ENCODE measurements at regions not wholly inside any gene's neighbourhood (a gene's known extent, or its start where the extent isn't known, plus 50 kb on each side); places are given as distances from the start of the nearest gene placed in this dataset.
"Not testable (repeated sequence)": the region's sequence is repeated elsewhere in the genome, so short reads cannot be mapped to it uniquely, and the experiment has no call there.

GRCh38 chr6:26720663-26721218 lies 61.2 kb upstream of the ZNF322 start:
- not testable (repeated sequence) for DNase-seq

GRCh38 chr6:26730019-26730766 lies 70.6 kb upstream of the ZNF322 start:
- not testable (repeated sequence) for DNase-seq

DNA sequence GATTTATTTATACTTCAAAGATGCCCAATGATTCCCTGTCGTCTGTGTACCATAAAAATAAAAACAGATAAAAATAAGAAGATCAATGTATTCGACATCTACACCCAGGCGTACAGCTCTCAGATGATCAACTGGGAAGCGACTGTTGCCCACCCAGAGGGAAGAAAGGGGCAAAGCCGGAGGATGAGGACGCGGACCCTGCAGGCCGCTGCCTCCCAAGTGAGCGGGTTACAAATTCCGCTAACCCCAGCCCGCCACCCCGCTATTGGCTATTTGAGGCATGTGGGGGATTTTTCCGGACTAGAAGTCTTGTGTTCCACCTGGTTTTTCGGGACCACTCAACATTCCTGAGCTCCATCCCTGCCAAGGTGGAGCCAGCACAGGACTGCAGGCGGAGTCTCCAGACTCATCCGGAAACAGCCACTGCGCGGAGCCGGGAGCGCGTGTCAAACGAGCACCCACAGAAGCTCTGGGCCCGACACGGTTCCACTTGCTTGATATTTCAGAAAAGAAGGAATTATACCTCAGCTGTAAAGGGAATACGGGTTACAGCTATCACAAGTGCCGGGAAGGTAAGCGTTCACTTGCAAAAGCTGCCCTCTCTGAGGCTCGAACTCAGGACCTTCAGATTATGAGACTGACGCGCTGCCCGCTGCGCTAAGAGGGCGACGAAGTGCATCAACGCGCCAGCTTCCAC lies 75.4 kb upstream of the ZNF322 start:
- DNase-seq = not testable (repeated sequence)

DNA sequence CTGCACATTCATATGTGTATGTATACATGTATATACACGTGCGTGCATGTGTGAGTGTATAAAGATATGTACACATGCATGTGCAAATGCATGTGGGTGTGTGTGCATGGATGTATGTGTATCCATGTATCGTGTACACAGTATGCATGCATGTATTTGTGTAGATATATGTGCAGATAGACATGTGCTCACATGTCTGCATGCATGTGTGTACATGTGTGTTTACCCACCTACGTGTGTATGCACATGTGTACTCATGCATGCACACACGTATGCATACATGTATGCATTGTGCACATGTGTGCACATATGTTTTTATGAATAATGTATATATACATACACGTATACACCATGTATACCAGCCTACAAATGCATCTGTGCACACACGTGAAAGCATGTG lies 80.3 kb upstream of the ZNF322 start:
- DNase-seq = no peak

DNA sequence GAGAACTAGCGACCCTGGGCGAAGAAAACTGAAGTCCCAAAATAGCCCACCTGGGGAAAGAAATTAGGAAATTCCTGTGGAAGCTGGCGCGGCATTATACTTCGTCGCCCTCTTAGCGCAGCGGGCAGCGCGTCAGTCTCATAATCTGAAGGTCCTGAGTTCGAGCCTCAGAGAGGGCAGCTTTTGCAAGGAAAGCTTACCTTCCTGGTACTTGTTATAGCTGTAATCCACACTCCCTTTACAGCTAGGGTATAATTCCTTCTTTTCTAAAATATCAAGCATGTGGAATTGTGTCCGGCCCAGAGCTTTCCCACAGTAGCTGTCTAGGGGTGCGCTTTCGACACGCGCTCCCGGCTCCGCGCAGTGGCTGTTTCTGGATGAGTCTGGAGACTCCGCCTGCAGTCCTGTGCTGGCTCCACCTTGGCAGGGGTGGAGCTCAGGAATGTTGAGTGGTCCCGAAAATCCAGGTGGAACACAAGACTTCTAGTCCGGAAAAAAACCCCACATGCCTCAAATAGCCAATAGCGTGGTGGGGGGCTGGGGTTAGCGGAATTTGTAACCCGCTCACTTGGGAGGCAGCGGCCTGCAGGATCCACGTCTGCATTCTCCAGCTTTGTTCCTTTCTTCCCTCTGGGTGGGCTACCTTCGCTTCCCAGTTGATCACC lies 83.7 kb upstream of the ZNF322 start:
- no peak for DNase-seq

DNA sequence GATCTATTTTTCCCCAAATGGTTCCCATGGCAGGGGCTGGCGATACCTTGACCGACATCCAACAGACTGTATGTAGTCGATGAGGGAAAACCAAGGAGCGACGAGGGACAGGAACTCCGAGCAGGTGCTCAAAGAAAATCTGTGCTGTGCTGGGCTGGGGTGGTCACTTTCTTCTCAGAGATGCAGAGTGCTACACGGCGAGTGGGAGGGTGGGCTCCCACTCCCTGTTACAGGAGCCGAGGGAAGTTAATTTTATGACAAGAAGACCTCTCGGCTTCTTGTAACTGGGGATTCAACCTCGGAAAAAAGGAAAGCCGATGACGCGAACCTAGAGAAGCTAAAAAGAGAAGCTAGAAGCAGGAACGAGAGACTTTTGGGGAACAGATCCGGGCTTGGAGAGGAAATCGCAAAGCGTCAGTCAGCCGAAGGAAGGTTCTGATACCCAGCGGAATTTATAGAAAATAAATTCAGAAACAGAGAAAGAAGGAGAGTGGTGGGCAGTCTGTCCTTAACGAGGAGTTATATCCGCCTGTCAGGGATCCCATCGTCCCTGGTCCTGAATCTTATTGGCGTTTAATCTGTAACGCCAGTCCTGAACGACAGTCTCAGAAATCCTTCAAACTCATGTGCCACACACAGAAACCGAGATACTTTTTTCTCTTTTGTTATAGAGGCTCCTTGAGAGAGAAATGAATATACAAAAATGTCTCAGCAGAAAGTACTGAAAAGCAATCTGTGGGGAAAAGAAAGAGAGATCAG lies 84.6 kb upstream of the ZNF322 start:
- DNase-seq = no peak

DNA sequence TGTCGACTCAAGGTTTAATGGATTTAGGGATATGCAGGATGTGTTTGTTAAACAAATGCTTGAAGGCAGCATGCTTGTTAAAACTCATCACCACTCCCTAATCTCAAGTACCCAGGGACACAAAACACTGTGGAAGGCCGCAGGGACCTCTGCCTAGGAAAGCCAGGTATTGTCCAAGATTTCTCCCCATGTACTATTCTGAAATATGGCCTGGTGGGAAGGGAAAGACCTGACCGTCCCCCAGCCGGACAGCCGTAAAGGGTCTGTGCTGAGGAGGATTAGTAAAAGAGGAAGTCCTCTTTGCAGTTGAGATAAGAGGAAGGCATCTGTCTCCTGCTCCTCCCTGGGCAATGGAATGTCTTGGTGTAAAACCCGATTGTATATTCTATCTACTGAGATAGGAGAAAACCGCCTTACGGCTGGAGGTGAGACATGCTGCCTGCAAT lies 85.3 kb upstream of the ZNF322 start:
- not testable (repeated sequence) for DNase-seq

DNA sequence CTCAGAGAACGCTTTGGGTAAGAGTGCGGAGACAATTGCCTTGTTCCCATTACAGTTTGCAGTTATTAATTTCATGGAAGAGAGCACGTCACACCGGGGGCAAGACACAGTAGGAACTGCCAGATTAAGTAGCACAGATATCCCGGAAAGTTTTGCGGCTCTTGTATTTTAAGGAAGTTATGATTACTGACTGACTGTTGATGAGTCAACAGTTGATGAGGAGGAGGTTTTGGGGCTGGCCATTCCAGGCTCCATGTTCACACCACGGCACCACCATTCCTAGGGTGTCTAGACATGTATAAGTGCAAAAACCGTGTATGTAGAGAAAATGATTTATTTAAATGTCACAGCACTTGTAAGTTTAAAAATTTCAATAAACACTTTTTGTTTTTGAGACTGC lies 86.4 kb upstream of the ZNF322 start:
- DNase-seq = not testable (repeated sequence)

- not testable (repeated sequence) for DNase-seq
Observed at GRCh38 chr6:26749126-26749758, 89.7 kb upstream of the ZNF322 start.

DNA sequence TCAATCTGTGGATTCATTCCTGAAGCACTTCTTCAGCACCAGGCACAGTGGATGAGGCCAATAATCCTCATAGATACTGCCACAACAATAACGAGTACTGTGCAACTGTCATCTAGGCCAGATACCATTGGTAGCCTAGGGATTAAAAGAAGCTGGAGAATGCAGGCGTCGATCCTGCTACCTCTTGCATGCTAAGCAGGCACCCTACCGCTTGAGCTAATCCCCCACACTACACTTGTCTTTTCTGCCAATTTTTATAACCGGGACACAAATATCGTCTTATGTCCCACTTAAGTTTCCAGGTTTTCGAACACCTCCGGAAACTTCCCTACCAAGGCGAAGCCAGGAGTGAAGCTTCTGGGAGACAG lies 90.2 kb upstream of the ZNF322 start:
- not testable (repeated sequence) for DNase-seq

DNA sequence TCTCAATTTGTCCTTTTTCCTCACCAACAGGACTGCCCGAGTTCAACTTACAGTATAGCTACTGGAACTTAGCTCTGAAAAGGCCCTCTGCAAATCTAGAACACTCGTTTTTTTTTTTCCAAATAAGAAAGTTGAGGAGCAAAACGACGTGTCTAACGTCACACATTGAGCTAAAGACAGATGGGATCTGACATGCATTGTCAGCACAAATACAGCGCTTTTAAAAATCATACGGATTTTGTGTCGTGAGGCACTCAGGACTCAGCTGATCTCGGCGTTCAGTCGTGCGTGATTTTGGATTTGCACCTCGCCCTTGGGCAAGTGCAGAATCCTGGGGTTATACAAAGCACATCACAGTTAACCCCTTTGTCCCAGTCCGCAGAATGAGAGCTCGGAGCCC lies 94.7 kb upstream of the ZNF322 start:
- DNase-seq = no peak

DNA sequence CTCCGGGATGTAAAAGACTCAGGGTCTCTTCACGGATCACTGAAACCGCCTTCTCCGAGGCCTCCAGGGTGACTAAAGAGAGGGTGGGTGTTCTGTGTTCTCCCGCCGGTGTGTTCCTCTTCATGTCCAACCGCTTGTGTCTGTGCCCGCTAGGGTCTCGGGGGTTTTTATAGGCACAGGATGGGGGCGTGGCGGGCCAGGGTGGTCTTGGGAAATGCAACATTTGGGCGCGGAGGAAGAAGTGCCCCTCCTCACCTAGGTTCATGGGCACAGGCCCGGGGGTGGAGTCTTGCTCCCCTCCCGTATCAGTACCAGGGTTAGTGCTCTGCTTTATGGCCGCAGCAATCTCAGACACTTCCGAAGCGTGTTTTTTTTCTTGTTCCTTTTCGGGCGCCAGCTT lies 95.3 kb upstream of the ZNF322 start:
- DNase-seq = not testable (repeated sequence)

DNA sequence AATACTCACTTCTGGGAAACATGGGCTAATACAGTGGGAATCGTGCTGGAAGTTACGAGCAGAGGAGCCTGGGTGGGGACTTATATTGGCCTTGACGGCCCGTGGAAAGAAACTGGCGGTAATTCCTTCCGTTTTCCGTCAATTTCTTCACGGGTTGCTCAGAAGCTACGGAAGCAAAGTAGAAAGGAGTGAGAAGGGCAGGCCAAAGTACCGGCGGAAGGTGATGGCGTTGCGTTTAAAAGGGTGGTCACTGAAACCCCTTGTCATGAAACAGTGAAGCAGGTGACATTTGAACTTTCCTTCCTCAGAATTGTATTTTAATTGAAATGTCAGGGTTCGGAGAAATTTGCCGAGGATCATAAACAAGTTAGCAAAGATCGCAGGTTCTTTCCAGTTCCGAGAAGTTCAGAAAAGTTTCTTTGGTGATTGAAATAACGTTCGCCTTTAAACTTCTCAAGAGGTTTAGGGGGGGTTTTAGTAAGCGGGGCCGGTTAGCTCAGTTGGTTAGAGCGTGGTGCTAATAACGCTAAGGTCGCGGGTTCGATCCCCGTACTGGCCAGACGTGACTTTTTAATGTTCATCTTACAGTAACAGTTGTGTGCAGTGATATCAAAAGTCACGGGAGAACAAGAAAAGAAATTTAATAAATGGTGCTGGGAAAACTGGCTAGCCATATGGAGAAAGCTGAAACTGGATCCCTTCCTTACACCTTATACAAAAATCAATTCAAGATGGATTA lies 96.7 kb upstream of the ZNF322 start:
- DNase-seq = not testable (repeated sequence)

GRCh38 chr6:26766203-26766902 lies 106.8 kb upstream of the ZNF322 start:
- not testable (repeated sequence) for DNase-seq

GRCh38 chr6:26770941-26771666 lies 111.6 kb upstream of the ZNF322 start:
- not testable (repeated sequence) for DNase-seq

- not testable (repeated sequence) for DNase-seq
Observed at GRCh38 chr6:26773414-26773813, 113.9 kb upstream of the ZNF322 start.

DNA sequence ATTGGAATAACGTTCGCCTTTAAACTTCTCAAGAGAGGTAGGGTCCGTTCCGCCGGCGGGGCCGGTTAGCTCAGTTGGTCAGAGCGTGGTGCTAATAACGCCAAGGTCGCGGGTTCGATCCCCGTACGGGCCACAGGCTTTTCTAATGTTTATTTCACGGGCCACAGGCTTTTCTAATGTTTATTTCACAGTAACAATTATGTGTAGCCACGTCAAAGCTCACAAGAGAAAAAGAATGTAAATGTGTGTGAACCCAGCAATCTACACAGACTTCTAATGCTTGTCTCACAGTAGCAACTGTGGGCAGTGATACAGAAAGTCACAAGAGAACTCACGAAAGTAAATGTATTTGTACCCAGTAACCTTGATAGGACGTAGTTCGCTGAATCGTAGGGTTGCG lies 121.0 kb upstream of the ZNF322 start:
- DNase-seq = not testable (repeated sequence)

DNA sequence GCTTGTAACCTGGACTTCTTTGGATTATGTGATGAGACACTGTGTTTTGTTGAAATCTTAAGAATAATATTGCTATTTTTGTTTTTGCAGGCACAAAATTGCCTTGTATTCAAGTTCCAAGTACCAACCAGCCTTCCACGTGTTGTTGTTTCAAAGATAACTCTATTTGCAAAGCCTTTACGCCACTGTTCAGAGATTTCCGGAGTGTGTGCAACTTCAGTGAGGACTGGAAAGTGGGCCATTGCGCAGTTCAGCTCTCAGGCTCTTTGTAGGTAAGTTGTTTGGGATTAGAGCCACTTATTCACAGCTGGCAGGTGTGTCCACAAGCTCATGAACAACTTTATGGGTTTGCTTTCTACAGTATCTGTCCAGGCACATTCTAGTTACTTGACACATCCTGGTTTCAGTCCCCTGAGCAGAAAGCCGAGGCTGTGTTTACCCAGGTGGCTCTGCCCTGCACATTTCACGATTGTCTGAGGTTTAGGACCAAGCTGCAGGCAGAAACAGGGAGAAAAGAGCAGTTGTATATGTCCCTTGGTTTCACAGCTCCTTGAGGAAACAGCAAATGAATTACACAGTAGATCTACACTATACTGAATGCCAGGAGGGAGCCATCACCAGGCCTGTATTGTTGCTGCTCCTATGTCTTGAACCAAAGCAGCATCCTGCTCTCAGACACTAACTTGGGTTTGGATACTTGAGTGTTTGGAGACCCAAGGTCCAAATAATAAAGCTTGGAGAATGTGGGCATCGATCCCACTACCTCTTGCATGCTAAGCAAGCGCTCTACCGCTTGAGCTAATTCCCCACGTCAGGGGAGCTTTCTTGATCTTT lies 136.1 kb upstream of the ZNF322 start:
- not testable (repeated sequence) for DNase-seq
